OCI-LY1 (cell line): ENCODE measurements at regions not wholly inside any gene's neighbourhood (a gene's known extent, or its start where the extent isn't known, plus 50 kb on each side); places are given as distances from the start of the nearest gene placed in this dataset.

ENCODE experiments used
- CTCF ChIP-seq: fragments of 200-600 bp; sonication (generic), shearing (Covaris generic); IDR thresholded peaks from 2 replicates; pipeline ENCODE4 v1.5.1; 2017; ENCODE audit warnings: mild to moderate bottlenecking, antibody characterized with exemption, low read length, moderate library complexity, mixed read lengths
- EZH2 ChIP-seq: fragments of 200-600 bp; sonication (generic), shearing (Covaris generic); IDR thresholded peaks from 2 replicates; pipeline ENCODE4 v1.8.0; 2017; ENCODE audit warnings: borderline replicate concordance, mixed run types, mild to moderate bottlenecking, antibody characterized with exemption, low read length, moderate library complexity, mixed read lengths

DNA sequence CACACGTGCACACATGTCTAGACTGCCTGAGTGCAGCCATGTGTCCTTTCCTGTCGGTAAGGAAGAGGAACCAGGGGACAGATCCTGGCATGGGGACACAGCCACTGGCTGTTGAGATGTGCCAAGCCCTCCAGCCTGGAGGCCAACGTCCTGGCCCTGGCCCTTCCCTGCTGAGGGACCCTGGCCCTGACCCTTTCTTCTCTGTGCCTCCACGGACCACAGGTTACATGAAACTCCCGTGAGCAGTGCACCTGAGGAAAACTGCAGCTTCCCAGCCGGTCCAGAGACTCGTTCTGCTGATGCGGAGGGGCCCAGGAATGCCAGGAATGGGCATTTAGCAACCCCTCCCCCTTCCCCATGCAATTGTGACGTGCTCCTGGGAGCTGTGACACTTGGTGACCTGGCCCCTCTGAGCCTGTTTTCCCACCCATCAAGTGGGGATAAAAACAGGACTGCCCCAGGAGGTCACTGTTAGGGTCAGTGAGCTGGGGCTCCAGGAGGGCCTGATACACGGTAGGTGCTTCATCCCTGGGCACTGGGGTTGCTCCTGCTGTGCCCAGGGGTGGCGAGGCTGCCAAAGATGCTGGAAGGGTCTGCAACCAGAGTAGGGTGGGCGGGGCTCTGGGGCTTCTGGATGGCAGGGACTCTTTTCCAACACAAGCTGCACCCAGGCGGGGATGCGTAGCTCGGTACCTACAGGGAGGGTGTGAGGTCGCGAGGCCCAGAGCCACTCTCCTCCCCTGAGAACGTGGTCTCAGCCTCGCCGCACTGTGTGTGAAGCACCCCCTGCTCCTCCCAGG, 151.5 kb downstream of the C9orf50 start:
- TF ChIP-seq CTCF (no peak), EZH2 (no peak)
